DND-41 (cell line): ENCODE measurements at regions not wholly inside any gene's neighbourhood (a gene's known extent, or its start where the extent isn't known, plus 50 kb on each side); places are given as distances from the start of the nearest gene placed in this dataset.
"Not testable (repeated sequence)": the region's sequence is repeated elsewhere in the genome, so short reads cannot be mapped to it uniquely, and the experiment has no call there.

Source experiments
- ATAC-seq: fragments of 200-7000 bp; cut with Tn5 transposase; 3 replicates; pipeline ENCODE4 v1.9.1; 2021; ENCODE audit warnings: low read depth; ENCODE audit not compliant: insufficient read depth
- DNase-seq: peaks from one replicate; pipeline ENCODE4 v3.0.0-alpha.2; 2020
- H2AFZ ChIP-seq: 2 replicates; pipeline ENCODE4 v1.6.0; 2012; ENCODE audit warnings: low read depth, low read length
- H3K27ac ChIP-seq: 2 replicates; pipeline ENCODE4 v1.5.1; 2012; ENCODE audit warnings: low read length, inconsistent platforms
- H3K27me3 ChIP-seq: fragments of 200-600 bp; sonication (generic); 2 replicates; pipeline ENCODE4 v1.6.0; 2012; ENCODE audit warnings: low read length, mild to moderate bottlenecking, inconsistent platforms; ENCODE audit not compliant: insufficient read depth, poor library complexity
- H3K36me3 ChIP-seq: 2 replicates; pipeline ENCODE4 v1.5.1; 2012; ENCODE audit warnings: low read length, inconsistent platforms; ENCODE audit not compliant: insufficient read depth
- H3K4me1 ChIP-seq: 2 replicates; pipeline ENCODE4 v1.5.1; 2012; ENCODE audit warnings: mild to moderate bottlenecking, low read length; ENCODE audit not compliant: insufficient read depth
- H3K4me2 ChIP-seq: 2 replicates; pipeline ENCODE4 v1.6.0; 2012; ENCODE audit warnings: mild to moderate bottlenecking, moderate library complexity, low read length, inconsistent platforms; ENCODE audit not compliant: insufficient read depth
- H3K4me3 ChIP-seq, 2 experiments: fragments of 200-600 bp in 1 of 2; shearing (Covaris generic) in 1 of 2; 2 replicates each; pipeline ENCODE4 v1.5.1; 2012 to 2016; ENCODE audit warnings: inconsistent platforms in 2 of 2, low read length in 2 of 2, mild to moderate bottlenecking in 2 of 2, low read depth in 1 of 2, moderate library complexity in 1 of 2
- H3K79me2 ChIP-seq: 2 replicates; pipeline ENCODE4 v1.6.0; 2012; ENCODE audit warnings: low read length, inconsistent platforms; ENCODE audit not compliant: insufficient read depth
- H3K9ac ChIP-seq: 2 replicates; pipeline ENCODE4 v1.6.0; 2012; ENCODE audit warnings: low read depth, mild to moderate bottlenecking, inconsistent platforms, low read length, moderate library complexity
- H3K9me3 ChIP-seq: 2 replicates; pipeline ENCODE4 v1.5.1; 2012; ENCODE audit warnings: low read length, moderate library complexity, mild to moderate bottlenecking, inconsistent platforms; ENCODE audit not compliant: insufficient read depth, severe bottlenecking
- H4K20me1 ChIP-seq: 2 replicates; pipeline ENCODE4 v1.6.0; 2012; ENCODE audit warnings: low read length; ENCODE audit not compliant: insufficient read depth
- CTCF ChIP-seq: IDR thresholded peaks from 2 replicates; pipeline ENCODE4 v1.5.1; 2012; ENCODE audit warnings: borderline replicate concordance, low read length, moderate library complexity, mild to moderate bottlenecking; ENCODE audit not compliant: poor library complexity, severe bottlenecking; ENCODE audit errors: extremely low read depth
- EZH2 ChIP-seq: IDR thresholded peaks from 3 replicates; pipeline ENCODE4 v1.6.1; 2012; ENCODE audit warnings: borderline replicate concordance, low read depth, mild to moderate bottlenecking, moderate library complexity, low read length, inconsistent platforms; ENCODE audit not compliant: severe bottlenecking

GRCh38 chr4:186405957-186406356 lies 140.0 kb downstream of the F11 start:
- Histone ChIP-seq H3K79me2 (no peaks in the 10 kb centered on the region), H3K9me3 (peaks cover 2% of the 10 kb centered on the region), H3K9ac (no peak overlapping the region), H3K27ac (no peak overlapping the region), H4K20me1 (no peaks in the 10 kb centered on the region), H3K36me3 (no peaks in the 10 kb centered on the region), H3K4me2 (no peak overlapping the region), H3K27me3 (no peaks in the 10 kb centered on the region), H3K4me3 (no peak overlapping the region), H3K4me1 (no peaks in the 10 kb centered on the region), H2AFZ (no peak overlapping the region)
- TF ChIP-seq CTCF (no peak), EZH2 (no peak)
- ATAC-seq: no peak
- DNase-seq: no peak

- TF ChIP-seq EZH2 (no peak), CTCF (no peak)
- Histone ChIP-seq H3K9ac (no peak overlapping the region), H3K4me2 (no peak overlapping the region), H3K27me3 (no peaks in the 10 kb centered on the region), H3K36me3 (no peaks in the 10 kb centered on the region), H3K27ac (no peak overlapping the region), H3K4me3 (no peak overlapping the region), H4K20me1 (no peaks in the 10 kb centered on the region), H2AFZ (no peak overlapping the region), H3K79me2 (no peaks in the 10 kb centered on the region), H3K4me1 (no peaks in the 10 kb centered on the region), H3K9me3 (peaks cover 2% of the 10 kb centered on the region)
- DNase-seq (no peak), ATAC-seq (no peak)
Measured at GRCh38 chr4:186404562-186405134, 138.7 kb downstream of the F11 start.

- no peak for DNase-seq
- no peak overlapping the region for H3K4me2 ChIP-seq
- no peaks in the 10 kb centered on the region for H3K27me3 ChIP-seq
- no peaks in the 10 kb centered on the region for H3K4me1 ChIP-seq
- no peaks in the 10 kb centered on the region for H4K20me1 ChIP-seq
- no peaks in the 10 kb centered on the region for H3K79me2 ChIP-seq
- TF ChIP-seq EZH2 (no peak), CTCF (no peak)
- no peak overlapping the region for H3K9ac ChIP-seq
- H3K27ac ChIP-seq: no peak overlapping the region
- H3K9me3 ChIP-seq: no peaks in the 10 kb centered on the region
- H3K36me3 ChIP-seq: no peaks in the 10 kb centered on the region
- no peak overlapping the region for H3K4me3 ChIP-seq
- H2AFZ ChIP-seq: no peak overlapping the region
- no peak for ATAC-seq
Measured at GRCh38 chr4:186400676-186401075, 134.7 kb downstream of the F11 start.

GRCh38 chr4:186392017-186392416 lies 126.0 kb downstream of the F11 start:
- no peak for ATAC-seq
- no peak for TF ChIP-seq CTCF
- TF ChIP-seq EZH2: no peak
- Histone ChIP-seq H3K79me2 (no peaks in the 10 kb centered on the region), H3K27ac (no peak overlapping the region), H3K4me1 (no peaks in the 10 kb centered on the region), H3K4me3 (no peak overlapping the region), H3K9ac (no peak overlapping the region), H3K4me2 (no peak overlapping the region), H4K20me1 (no peaks in the 10 kb centered on the region), H2AFZ (no peak overlapping the region), H3K36me3 (no peaks in the 10 kb centered on the region), H3K9me3 (no peaks in the 10 kb centered on the region), H3K27me3 (no peaks in the 10 kb centered on the region)
- no peak for DNase-seq

GRCh38 chr4:186384328-186384727 lies 118.3 kb downstream of the F11 start:
- H3K4me1 ChIP-seq, H3K4me2 ChIP-seq, H4K20me1 ChIP-seq, H3K9me3 ChIP-seq, H2AFZ ChIP-seq, H3K4me3 ChIP-seq, DNase-seq, ATAC-seq, H3K27me3 ChIP-seq, H3K9ac ChIP-seq, H3K79me2 ChIP-seq, H3K36me3 ChIP-seq, H3K27ac ChIP-seq: not testable (repeated sequence)
